WERI-Rb-1 (cell line): ENCODE measurements at regions not wholly inside any gene's neighbourhood (a gene's known extent, or its start where the extent isn't known, plus 50 kb on each side); places are given as distances from the start of the nearest gene placed in this dataset.

ENCODE experiments used
- DNase-seq: peaks from one replicate; pipeline ENCODE4 v3.0.0-alpha.2; 2020
- H3K27ac ChIP-seq: fragments of 250-450 bp; sonication (Bioruptor Pico); 2 replicates; pipeline ENCODE4 v1.5.1; 2020; ENCODE audit warnings: mild to moderate bottlenecking, moderate library complexity
- H3K27me3 ChIP-seq: fragments of 250-450 bp; sonication (Bioruptor Pico); 2 replicates; pipeline ENCODE4 v1.5.1; 2021; ENCODE audit warnings: mild to moderate bottlenecking, low read depth, moderate library complexity; ENCODE audit not compliant: insufficient read depth, severe bottlenecking
- H3K36me3 ChIP-seq: fragments of 250-450 bp; sonication (Bioruptor Pico); 2 replicates; pipeline ENCODE4 v1.5.1; 2020; ENCODE audit warnings: mild to moderate bottlenecking, moderate library complexity
- H3K4me3 ChIP-seq: 2 replicates; pipeline ENCODE4 v1.5.1; 2011; ENCODE audit warnings: low read depth, mild to moderate bottlenecking, control low read depth, low read length
- H3K9me3 ChIP-seq: fragments of 250-450 bp; sonication (Bioruptor Pico); 2 replicates; pipeline ENCODE4 v1.5.1; 2021; ENCODE audit warnings: mild to moderate bottlenecking, moderate library complexity; ENCODE audit not compliant: severe bottlenecking
- TF ChIP-seq, protein P1 (sequence below): IDR thresholded peaks from 2 replicates; pipeline ENCODE4 v1.5.1; 2011; ENCODE audit warnings: low read depth, mild to moderate bottlenecking, control low read depth, inconsistent platforms, low read length

- no peak overlapping the region for H3K4me3 ChIP-seq
- H3K27ac ChIP-seq: no peak overlapping the region
- H3K27me3 ChIP-seq: no peaks in the 10 kb centered on the region
- H3K36me3 ChIP-seq: no peaks in the 10 kb centered on the region
- TF ChIP-seq, protein P1, sequence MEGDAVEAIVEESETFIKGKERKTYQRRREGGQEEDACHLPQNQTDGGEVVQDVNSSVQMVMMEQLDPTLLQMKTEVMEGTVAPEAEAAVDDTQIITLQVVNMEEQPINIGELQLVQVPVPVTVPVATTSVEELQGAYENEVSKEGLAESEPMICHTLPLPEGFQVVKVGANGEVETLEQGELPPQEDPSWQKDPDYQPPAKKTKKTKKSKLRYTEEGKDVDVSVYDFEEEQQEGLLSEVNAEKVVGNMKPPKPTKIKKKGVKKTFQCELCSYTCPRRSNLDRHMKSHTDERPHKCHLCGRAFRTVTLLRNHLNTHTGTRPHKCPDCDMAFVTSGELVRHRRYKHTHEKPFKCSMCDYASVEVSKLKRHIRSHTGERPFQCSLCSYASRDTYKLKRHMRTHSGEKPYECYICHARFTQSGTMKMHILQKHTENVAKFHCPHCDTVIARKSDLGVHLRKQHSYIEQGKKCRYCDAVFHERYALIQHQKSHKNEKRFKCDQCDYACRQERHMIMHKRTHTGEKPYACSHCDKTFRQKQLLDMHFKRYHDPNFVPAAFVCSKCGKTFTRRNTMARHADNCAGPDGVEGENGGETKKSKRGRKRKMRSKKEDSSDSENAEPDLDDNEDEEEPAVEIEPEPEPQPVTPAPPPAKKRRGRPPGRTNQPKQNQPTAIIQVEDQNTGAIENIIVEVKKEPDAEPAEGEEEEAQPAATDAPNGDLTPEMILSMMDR: no peak
- no peaks in the 10 kb centered on the region for H3K9me3 ChIP-seq
- DNase-seq: no peak
Observed at GRCh38 chr3:30302027-30302426, 304.4 kb upstream of the TGFBR2 start.

- no peaks in the 10 kb centered on the region for H3K36me3 ChIP-seq
- H3K27ac ChIP-seq: no peak overlapping the region
- no peaks in the 10 kb centered on the region for H3K9me3 ChIP-seq
- H3K4me3 ChIP-seq: no peak overlapping the region
- DNase-seq: no peak
- no peaks in the 10 kb centered on the region for H3K27me3 ChIP-seq
- TF ChIP-seq, protein P1: no peak
Observed at GRCh38 chr3:30303770-30304169, 302.6 kb upstream of the TGFBR2 start.

- Histone ChIP-seq H3K36me3 (no peaks in the 10 kb centered on the region), H3K27me3 (no peaks in the 10 kb centered on the region), H3K9me3 (no peaks in the 10 kb centered on the region), H3K4me3 (no peak overlapping the region), H3K27ac (no peak overlapping the region)
- no peak for DNase-seq
- TF ChIP-seq, protein P1: no peak
Observed at GRCh38 chr3:30305021-30305420, 301.4 kb upstream of the TGFBR2 start.

GRCh38 chr3:30306896-30307295 is 299.5 kb upstream of the TGFBR2 start:
- H3K27me3 ChIP-seq: no peaks in the 10 kb centered on the region
- TF ChIP-seq, protein P1: no peak
- no peak overlapping the region for H3K4me3 ChIP-seq
- H3K27ac ChIP-seq: no peak overlapping the region
- no peaks in the 10 kb centered on the region for H3K9me3 ChIP-seq
- no peak for DNase-seq
- no peaks in the 10 kb centered on the region for H3K36me3 ChIP-seq

- no peak for DNase-seq
- Histone ChIP-seq H3K4me3 (no peak overlapping the region), H3K27me3 (no peaks in the 10 kb centered on the region), H3K9me3 (no peaks in the 10 kb centered on the region), H3K27ac (no peak overlapping the region), H3K36me3 (no peaks in the 10 kb centered on the region)
- TF ChIP-seq, protein P1: no peak
Observed at GRCh38 chr3:30307372-30307950, 298.9 kb upstream of the TGFBR2 start.

DNA sequence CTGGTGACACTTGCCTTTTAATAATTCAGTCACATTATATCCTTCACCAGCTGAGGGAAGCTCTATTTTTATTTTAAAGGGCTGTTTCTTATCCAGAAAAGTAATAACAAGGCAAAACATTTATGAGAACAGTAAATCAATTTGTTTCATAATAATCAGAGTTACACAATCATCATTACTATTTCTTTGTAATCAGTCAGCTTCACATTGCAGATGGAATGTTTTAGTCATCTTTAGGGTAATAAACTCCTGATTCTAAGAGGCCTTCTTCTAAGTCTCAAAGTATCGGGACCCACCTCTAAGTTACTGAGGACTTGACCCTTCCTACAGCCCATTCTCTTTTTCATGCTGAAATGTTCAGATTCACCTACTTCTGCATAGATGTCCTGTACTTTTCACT is 298.3 kb upstream of the TGFBR2 start:
- no peak overlapping the region for H3K4me3 ChIP-seq
- TF ChIP-seq, protein P1: no peak
- DNase-seq: no peak
- no peaks in the 10 kb centered on the region for H3K9me3 ChIP-seq
- no peak overlapping the region for H3K27ac ChIP-seq
- H3K36me3 ChIP-seq: no peaks in the 10 kb centered on the region
- H3K27me3 ChIP-seq: no peaks in the 10 kb centered on the region
